ENCODE measurements at regions not wholly inside any gene's neighbourhood (a gene's known extent, or its start where the extent isn't known, plus 50 kb on each side); places are given as distances from the start of the nearest gene placed in this dataset.

- TF ChIP-seq CTCF (IDR thresholded peaks at IDR 0.05; ENCODE audit: low read depth, low read length) (no peak), POLR2A (IDR thresholded peaks at IDR 0.05; ENCODE audit: extremely low read depth, insufficient read length) (no peak), MAX (IDR thresholded peaks at IDR 0.05; ENCODE audit: low read depth, low read length) (no peak)
Observed at GRCh38 chr2:155733091-155733853, 599.2 kb downstream of the NR4A2 start.

Data from NB4 (cell line).